ENCODE measurements at regions not wholly inside any gene's neighbourhood (a gene's known extent, or its start where the extent isn't known, plus 50 kb on each side); places are given as distances from the start of the nearest gene placed in this dataset.
A peak's percentile ranks its signal among the peaks of the same experiment; 100 is the strongest.
"Not testable (repeated sequence)": the region's sequence is repeated elsewhere in the genome, so short reads cannot be mapped to it uniquely, and the experiment has no call there.

- DNase-seq (ENCODE audit: extremely low read depth, low read depth): no peak
- no peak for TF ChIP-seq CTCF (IDR thresholded peaks at IDR 0.05; ENCODE audit: low read depth, low read length, missing control alignments)
- H3K4me3 ChIP-seq (replicated peaks; ENCODE audit: low read depth, low read length): no peak overlapping the region
These were observed 131.3 kb upstream of the PRKCQ start for GRCh38 chr10:6711408-6711841.

GRCh38 chr10:6707352-6707751 is 127.3 kb upstream of the PRKCQ start:
- TF ChIP-seq CTCF (IDR thresholded peaks at IDR 0.05; ENCODE audit: low read depth, low read length, missing control alignments): no peak
- DNase-seq (ENCODE audit: extremely low read depth, low read depth): no peak
- no peak overlapping the region for H3K4me3 ChIP-seq (replicated peaks; ENCODE audit: low read depth, low read length)

DNA sequence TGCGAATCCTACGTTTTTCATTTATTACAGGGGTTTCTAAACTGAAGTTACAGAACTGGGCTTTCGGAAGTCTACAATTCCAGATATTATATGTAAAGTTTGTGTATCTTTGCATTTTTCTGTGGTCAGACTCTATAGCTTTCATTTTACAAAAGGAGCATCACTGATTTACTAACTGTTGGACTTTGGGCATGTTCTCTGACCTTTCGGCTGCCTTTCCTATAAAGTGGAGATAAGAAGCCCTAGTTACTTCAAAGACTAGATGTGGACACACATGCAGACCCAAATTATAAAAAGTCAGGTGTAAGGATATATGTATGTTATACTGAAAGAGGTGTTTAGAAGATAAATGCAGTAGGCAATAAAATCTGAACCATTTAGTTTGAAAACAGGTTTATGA is 126.6 kb upstream of the PRKCQ start:
- no peak for DNase-seq (ENCODE audit: extremely low read depth, low read depth)
- no peak for TF ChIP-seq CTCF (IDR thresholded peaks at IDR 0.05; ENCODE audit: low read depth, low read length, missing control alignments)
- H3K4me3 ChIP-seq (replicated peaks; ENCODE audit: low read depth, low read length): no peak overlapping the region

GRCh38 chr10:6704896-6705295 is 124.8 kb upstream of the PRKCQ start:
- H3K4me3 ChIP-seq (replicated peaks; ENCODE audit: low read depth, low read length): no peak overlapping the region
- TF ChIP-seq CTCF (IDR thresholded peaks at IDR 0.05; ENCODE audit: low read depth, low read length, missing control alignments): no peak
- DNase-seq (ENCODE audit: extremely low read depth, low read depth): no peak

GRCh38 chr10:6702833-6703232 is 122.8 kb upstream of the PRKCQ start:
- H3K4me3 ChIP-seq (replicated peaks; ENCODE audit: low read depth, low read length); DNase-seq (ENCODE audit: extremely low read depth, low read depth): not testable (repeated sequence)

DNA sequence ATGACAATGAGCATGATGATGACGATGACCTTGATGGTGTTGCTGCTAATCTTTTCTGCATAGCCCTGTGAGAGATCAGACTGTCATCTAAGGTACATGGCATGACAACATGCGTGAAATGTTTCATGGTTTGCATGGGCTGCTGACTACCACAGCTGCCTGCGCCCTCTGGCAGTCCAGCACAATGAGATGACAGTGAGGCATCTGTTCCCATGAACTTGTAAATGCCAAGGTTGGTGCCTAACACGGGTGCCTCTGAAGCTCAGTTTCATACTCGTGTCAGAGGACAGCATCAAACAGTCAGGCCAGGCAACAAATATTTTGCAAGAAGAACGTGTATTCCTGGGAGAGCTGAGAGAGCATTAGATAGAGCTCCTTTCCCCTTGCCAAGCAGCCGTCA is 122.0 kb upstream of the PRKCQ start:
- H3K4me3 ChIP-seq (replicated peaks; ENCODE audit: low read depth, low read length): no peak overlapping the region
- TF ChIP-seq CTCF (IDR thresholded peaks at IDR 0.05; ENCODE audit: low read depth, low read length, missing control alignments): no peak

DNA sequence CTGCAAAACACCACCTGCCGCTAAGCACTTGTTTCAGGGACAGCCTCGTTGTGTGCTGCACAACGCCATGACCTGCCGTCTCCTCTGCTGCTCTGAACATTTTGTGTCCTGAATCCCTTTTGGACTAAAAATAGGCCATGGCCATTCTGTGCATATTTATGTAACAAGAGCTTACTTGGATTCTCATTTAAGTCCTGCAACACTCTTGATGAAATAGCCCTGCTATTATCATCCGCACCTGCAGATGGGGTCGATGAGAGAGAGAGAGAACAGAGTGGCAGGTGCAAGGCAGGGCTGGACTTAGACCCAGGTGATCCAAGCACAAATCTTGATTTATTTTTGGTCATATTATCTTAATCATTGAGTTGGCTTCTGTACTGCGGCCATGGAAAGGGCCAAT is 121.2 kb upstream of the PRKCQ start:
- peak; percentile 25 for TF ChIP-seq CTCF (IDR thresholded peaks at IDR 0.05; ENCODE audit: low read depth, low read length, missing control alignments)
- no peak for DNase-seq (ENCODE audit: extremely low read depth, low read depth)
- H3K4me3 ChIP-seq (replicated peaks; ENCODE audit: low read depth, low read length): no peak overlapping the region

More for the DNA sequence above, 122.0 kb upstream of the PRKCQ start:
- no peak for DNase-seq (ENCODE audit: extremely low read depth, low read depth)

Measured in HFF-Myc (cell line).